Stimulated activated CD4-positive, alpha-beta T cell treated with anti-CD3 and anti-CD28 coated beads, TNF-alpha, amount 100 ng/mL, for 1 hour (primary cell): ENCODE measurements at regions not wholly inside any gene's neighbourhood (a gene's known extent, or its start where the extent isn't known, plus 50 kb on each side); places are given as distances from the start of the nearest gene placed in this dataset.
"Not testable (repeated sequence)": the region's sequence is repeated elsewhere in the genome, so short reads cannot be mapped to it uniquely, and the experiment has no call there.

Experiments
- DNase-seq, 3 donors: peaks; one replicate each; pipeline ENCODE4 v3.0.0-alpha.2; 2020; ENCODE audit warnings: low read depth in 3 of 3, low spot score in 1 of 3

DNA sequence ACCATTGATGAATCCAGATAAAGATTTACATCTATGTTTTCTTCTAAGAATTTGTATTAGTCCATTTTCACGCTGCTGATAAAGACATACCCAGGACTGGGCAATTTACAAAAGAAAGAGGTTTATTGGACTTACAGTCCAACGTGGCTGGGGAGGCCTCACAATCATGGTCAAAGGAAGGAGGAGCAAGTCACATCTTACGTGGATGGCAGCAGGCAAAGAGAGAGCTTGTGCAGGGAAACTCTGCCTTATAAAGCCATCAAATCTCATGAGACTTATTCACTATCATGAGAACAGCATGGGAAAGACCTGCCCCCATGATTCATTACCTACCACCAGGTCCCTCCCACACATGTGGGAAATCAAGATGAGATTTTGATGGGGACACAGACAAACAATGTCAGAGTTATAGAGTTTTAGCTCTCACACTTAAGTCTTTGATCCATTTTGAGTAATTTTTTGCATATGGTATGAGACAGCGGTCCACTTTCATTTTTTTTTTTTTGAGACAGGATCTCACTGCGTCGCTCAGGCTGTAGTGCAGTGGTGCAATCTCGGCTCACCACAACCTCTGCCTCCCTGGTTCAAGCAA lies 53.5 kb upstream of the JADE2 start:
- DNase-seq, result not testable (repeated sequence)

DNA sequence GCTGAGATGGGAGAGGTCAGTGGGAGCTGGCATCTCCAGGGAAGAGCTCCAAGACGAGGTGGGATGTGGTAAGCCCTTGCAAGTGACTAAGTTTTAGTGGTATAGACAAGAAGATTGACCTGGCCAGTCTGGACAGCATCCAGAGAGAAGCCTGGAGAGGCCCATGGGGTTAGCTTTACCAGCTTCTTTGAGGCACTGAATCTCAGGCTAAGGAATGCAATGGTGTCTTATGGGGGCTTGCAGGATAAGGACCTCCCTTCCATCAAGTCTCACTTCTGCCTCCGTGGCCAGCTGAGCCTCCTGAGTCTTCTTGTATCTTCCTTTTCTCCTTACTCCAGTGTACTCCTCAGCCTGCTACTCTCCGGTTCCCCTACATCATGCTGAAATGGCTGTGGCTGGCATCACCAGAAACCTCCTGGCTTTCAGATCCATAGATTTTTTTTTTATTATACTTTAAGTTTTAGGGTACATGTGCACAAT lies 56.5 kb upstream of the JADE2 start:
- no peak for DNase-seq

DNA sequence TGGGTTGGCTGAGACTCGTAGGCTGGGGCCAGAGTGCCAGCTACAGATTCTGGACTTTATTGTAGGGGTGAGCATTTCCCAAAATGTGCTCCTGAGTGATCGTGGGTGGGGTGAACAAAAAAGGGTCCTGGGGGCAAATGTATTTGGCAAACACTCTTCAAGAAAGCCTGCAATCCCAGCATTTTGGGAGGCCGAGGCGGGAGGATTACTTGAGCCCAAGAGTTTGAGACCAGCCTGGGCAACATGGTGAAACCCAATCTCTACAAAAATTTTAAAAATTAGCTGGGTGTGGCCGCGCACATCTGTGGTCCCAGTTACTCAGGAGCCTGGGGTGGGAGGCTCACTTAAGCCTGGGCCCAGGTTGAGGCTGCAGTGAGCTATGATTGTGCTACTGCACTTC lies 55.5 kb upstream of the CDKN2AIPNL start:
- no peak for DNase-seq

DNA sequence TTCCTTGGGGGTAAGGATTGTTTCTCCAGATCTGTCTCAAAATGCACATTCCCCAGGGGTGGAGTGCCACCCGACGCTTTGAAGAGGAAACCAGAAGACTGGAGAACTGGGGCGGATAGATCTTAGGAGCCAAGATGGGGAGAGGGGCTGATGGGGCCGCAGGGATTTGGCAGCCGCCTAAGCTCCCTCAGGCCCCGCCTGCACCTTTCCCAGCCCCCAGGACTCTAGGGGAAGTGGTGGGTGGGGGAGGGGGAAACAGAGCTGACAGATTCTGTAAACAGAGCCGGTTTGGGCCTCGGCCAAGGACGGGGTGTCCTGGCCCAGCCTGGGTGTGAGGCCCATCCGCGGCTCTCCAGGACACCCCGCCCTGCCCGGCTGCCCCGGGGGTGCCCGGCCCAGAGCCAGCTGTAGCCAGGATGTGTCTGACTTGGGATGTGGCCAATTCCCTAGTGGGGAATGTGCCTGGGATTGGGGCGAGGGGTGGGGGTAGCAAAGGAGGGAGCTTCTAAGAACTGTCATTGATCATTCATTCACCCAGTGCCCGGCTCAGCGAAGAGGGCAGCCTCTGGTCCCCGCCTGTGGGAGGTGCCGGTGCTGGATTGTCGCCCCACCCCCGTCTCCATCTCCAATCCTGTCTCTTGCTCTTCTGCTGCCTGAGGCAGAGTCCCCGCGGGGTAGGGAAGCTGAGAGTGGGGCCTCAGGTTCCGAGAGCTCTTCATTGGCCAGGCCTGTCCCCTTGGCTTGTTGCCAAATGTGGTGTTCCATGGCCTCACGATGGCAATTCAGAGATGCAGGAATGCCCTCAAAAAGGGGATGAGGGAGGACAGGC lies 54.8 kb upstream of the CDKN2AIPNL start:
- DNase-seq, result peak in 1 of 3 donors; percentile 16

DNA sequence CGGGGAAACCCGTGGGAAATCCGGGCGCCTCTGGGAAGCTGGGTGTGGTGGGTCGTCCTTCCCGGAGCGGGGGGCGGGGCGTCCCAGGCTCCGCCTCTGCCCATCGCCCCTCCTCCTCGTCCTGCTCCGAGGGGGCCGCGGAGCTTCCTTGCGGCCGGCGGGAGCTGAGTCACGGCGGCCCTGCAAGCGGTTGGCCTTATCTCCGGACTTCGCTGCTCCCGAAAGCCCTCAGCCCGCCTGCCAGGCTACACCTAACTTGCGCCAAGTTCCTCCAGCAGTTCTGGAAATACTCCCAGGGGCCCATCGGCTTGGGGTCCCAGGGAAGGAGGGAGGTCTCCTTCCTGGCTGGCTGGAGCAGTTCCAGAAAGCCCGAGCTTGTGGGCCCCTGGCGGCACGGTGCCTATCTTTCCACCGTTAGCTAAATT lies 54.1 kb upstream of the CDKN2AIPNL start:
- DNase-seq, result peak in 2 of 3 donors; percentile 16 to 28

DNA sequence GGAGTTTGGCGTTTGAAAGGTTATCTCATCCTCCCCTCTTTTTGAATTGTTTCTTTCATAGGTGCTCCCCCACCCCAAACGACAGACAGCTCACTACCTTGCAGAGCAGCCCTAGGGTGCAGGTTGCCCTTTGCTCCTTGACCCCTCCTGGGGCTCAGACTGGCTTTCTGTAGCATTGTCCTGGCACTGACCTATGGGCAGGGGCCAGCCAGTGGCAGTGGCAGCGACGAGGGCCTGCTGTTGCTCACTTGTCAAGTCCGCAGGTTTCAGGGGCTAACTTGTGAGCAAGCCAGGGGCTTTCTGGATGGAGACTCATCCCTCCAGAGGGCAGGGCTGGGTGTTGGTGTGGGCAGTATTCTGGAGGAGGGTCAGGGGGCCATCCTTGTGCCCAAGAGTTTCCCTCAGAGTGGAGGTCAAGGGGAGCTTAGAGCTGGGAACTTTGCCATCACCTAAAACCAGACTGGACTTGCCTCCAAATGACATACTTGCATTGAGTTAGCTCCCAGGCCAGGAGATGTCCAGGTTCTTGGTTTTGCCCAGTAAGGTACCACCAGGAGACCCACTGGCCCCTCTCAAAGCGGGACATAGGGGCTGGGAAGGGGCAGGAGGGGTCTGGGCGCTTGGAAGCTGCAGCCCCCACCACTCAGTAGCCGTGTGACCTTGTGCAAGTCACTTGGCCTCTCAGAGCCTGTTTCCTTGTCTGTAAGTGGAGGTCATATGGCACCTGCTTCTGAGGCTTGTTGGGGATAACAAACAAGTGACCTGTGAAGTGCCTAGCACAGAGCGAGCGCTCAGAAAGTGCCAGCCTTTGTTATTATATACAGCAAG lies 53.5 kb upstream of the CDKN2AIPNL start:
- DNase-seq, result no peak

DNA sequence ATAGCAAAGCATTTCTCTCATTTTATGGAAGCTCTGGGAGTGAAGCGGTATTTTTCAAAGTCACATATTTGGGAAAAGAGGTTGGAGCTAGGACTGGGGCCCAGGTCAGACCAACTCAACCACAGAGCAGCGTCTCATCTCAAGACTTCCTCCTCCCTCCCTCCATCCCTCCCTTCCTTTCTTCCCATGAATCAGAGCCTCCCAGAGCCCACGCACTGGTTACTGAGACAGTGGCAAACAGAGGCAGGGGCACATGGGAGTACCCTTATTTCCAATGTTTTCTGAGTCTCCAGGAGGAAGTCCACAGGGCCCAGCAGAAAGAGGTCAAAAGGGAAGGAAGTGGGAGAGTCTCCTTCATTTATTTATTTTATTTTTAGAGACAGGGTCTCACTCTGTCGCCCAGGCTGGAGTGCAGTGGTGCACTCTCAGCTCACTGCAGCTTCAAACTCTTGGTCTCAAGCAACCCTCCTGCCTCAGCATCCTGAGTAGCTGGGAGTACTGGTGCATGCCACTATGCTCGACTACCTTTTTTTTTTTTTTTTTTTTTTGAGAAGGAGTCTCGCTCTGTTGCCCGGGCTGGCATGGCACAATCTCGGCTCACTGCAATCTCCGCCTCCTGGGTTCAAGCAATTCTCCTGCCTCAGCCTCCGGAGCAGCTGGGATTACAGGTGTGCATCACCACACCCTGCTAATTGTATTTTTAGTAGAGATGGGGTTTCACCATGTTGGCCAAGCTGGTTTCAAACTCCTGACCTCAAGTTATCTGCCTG lies 52.5 kb upstream of the CDKN2AIPNL start:
- DNase-seq, result no peak

DNA sequence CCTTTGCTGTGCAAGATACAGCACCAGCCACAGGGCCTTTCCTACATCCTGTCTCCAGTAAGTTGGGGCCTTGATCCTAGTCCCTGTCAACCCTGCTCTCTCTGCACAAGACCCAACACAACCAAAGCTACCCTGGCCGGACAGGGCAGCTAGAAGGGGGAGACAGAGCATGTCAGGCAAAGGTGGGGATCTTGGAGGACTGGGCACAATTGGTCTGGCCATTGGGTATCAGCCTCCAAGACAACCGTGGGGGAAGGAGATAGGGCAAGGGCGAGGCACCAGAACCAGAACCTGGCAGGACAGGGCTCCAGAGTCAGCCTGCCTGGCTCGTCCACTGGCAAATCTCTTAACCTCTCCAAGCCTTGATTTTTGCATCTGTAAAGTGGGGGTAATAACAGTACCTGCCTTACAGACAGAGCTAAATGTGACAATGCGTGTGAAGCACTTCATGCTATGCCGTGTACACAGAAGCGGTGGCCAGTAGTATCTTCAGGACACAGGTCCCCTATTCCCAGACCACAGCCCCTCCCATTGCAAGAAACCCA lies 51.6 kb upstream of the CDKN2AIPNL start:
- DNase-seq, result no peak

DNA sequence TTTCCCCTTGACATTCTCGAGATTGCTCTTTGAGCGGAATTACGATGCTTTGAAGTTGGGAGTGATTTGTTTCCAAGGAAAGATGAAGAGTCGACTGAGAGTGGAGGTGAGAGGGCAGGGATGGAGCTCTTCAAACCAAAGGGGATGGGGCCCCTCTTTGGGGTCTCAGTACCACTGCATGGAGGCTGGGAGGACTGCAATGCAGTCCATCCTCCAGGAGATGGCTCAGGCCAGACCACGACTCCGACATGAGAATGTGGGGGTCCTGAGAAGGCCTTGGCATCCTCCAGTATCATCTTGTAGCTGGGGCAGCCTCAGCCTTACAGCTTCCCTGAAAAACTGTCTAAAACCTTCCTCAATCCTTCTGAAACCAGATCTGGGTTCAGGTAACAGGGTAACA lies 51.1 kb upstream of the CDKN2AIPNL start:
- no peak for DNase-seq

DNA sequence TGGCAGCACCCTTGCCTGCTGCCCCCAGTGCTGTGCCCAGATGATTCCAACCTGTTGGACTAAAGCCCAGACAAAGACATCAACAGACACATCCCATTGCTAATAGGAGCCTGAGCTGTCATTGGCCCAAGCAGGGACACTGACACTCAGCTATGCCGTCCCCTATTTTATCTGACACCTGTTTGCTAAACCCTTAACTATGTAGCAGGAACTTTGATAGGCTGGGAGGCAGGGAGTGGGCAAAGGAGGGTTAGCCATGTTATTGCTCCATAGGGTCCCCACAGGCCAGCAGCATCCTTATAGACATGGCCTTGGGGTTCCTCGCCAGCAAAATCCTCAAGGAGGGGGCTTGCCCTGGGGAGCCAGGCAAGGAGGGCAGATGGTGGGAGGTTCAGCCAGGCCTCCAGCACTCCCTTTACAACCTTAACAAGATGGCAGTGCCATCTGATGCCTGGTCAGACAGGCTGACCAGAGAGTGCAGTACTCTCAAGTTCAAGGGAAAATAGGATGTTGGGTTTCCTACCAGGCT lies 50.4 kb upstream of the CDKN2AIPNL start:
- no peak for DNase-seq
